PC-3 (cell line): ENCODE measurements at regions not wholly inside any gene's neighbourhood (a gene's known extent, or its start where the extent isn't known, plus 50 kb on each side); places are given as distances from the start of the nearest gene placed in this dataset.

Experiments used
- EZH2phosphoT487 ChIP-seq: fragments of 300-600 bp; sonication (generic); IDR thresholded peaks from 2 replicates; pipeline ENCODE4 v1.6.1; 2018; ENCODE audit warnings: mild to moderate bottlenecking, antibody characterized with exemption, low read length, borderline replicate concordance
- TF ChIP-seq, protein P1 (sequence below): fragments of 300-600 bp; sonication (generic); conservative IDR thresholded peaks from 2 replicates; pipeline ENCODE4 v1.5.1; 2017; ENCODE audit warnings: antibody characterized with exemption, low read depth, mild to moderate bottlenecking, low read length

DNA sequence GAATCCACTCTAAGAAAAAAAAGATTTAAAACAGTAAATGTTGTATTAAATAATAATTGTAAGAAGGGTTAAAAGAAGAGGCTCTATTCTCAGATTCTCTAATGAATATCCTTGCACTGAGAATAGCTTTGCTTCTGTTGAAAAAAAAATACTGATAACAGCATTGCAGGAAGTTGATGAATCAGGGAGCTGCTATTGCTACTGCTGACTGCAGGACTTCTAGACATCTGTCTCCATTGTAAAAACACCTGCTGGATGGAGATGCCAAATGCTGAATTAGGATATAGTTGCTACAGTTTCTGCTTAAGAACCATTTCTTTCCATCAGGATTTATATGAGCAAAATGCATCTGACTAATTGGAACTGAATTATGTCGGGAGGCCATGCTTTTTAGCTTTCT lies 50.3 kb upstream of the ANP32D start:
- TF ChIP-seq EZH2phosphoT487: no peak
- TF ChIP-seq, protein P1, sequence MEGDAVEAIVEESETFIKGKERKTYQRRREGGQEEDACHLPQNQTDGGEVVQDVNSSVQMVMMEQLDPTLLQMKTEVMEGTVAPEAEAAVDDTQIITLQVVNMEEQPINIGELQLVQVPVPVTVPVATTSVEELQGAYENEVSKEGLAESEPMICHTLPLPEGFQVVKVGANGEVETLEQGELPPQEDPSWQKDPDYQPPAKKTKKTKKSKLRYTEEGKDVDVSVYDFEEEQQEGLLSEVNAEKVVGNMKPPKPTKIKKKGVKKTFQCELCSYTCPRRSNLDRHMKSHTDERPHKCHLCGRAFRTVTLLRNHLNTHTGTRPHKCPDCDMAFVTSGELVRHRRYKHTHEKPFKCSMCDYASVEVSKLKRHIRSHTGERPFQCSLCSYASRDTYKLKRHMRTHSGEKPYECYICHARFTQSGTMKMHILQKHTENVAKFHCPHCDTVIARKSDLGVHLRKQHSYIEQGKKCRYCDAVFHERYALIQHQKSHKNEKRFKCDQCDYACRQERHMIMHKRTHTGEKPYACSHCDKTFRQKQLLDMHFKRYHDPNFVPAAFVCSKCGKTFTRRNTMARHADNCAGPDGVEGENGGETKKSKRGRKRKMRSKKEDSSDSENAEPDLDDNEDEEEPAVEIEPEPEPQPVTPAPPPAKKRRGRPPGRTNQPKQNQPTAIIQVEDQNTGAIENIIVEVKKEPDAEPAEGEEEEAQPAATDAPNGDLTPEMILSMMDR: no peak
